HG03108 (cell line): ENCODE measurements at regions not wholly inside any gene's neighbourhood (a gene's known extent, or its start where the extent isn't known, plus 50 kb on each side); places are given as distances from the start of the nearest gene placed in this dataset.

Experiments used
- ATAC-seq: cut with Tn5 transposase; IDR thresholded peaks from one replicate; pipeline ENCODE4 v1.9.1; 2021; ENCODE audit warnings: moderate library complexity; ENCODE audit not compliant: unreplicated experiment

GRCh38 chr11:13104619-13105236, 95.6 kb downstream of the RASSF10 start:
- no peak for ATAC-seq

- peak; percentile 81 for ATAC-seq
Measured at GRCh38 chr11:13105237-13105844, 96.2 kb downstream of the RASSF10 start.

GRCh38 chr11:13107544-13108044, 98.5 kb downstream of the RASSF10 start:
- ATAC-seq: no peak

- ATAC-seq: no peak
Measured at GRCh38 chr11:13108416-13108815, 99.3 kb downstream of the RASSF10 start.

GRCh38 chr11:13109616-13110015, 100.5 kb downstream of the RASSF10 start:
- ATAC-seq: no peak

GRCh38 chr11:13110145-13110544, 101.0 kb downstream of the RASSF10 start:
- no peak for ATAC-seq

- ATAC-seq: no peak
Measured at GRCh38 chr11:13110929-13111812, 102.1 kb downstream of the RASSF10 start.

- ATAC-seq: no peak
Measured at GRCh38 chr11:13111813-13112130, 102.7 kb downstream of the RASSF10 start.

GRCh38 chr11:13114566-13115379, 105.7 kb downstream of the RASSF10 start:
- ATAC-seq: no peak

- ATAC-seq: no peak
Measured at GRCh38 chr11:13115380-13115675, 106.2 kb downstream of the RASSF10 start.

- ATAC-seq: no peak
Measured at GRCh38 chr11:13116491-13116890, 107.4 kb downstream of the RASSF10 start.

- ATAC-seq: no peak
Measured at GRCh38 chr11:13117344-13117743, 108.2 kb downstream of the RASSF10 start.

- ATAC-seq: no peak
Measured at GRCh38 chr11:13118194-13118593, 109.1 kb downstream of the RASSF10 start.

- no peak for ATAC-seq
Measured at GRCh38 chr11:13118650-13119049, 109.5 kb downstream of the RASSF10 start.

- no peak for ATAC-seq
Measured at GRCh38 chr11:13119361-13119760, 110.2 kb downstream of the RASSF10 start.

GRCh38 chr11:13119941-13120520, 110.9 kb downstream of the RASSF10 start:
- ATAC-seq: no peak

- ATAC-seq: no peak
Measured at GRCh38 chr11:13120691-13121090, 111.6 kb downstream of the RASSF10 start.

- no peak for ATAC-seq
Measured at GRCh38 chr11:13126430-13126829, 117.3 kb downstream of the RASSF10 start.

GRCh38 chr11:13127161-13127560, 118.0 kb downstream of the RASSF10 start:
- no peak for ATAC-seq

GRCh38 chr11:13128354-13128753, 119.2 kb downstream of the RASSF10 start:
- ATAC-seq: no peak

- no peak for ATAC-seq
Measured at GRCh38 chr11:13134066-13134465, 125.0 kb downstream of the RASSF10 start.
